ENCODE measurements at regions not wholly inside any gene's neighbourhood (a gene's known extent, or its start where the extent isn't known, plus 50 kb on each side); places are given as distances from the start of the nearest gene placed in this dataset.

DNA sequence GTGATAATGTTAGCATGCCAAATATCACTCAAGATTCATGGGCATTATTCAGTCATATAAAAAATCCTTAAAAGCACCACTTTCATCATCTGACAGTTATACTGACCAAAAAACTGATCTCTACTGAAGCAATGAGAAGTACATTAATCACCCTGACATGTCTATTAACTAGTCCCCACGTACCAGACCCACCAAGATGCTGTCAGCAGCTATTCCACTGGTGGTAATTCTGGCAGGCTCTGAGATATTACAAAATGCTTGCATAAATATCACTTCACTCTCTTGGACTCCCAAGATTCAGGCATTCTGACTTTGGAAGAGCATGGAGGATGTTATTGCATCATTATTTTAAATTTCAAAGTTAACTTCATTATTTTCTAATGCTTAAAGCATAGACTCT, 717.0 kb downstream of the DNAH5 start:
- Mint-ChIP-seq H3K27ac (no peak overlapping the region), H3K27me3 (ENCODE audit: insufficient read depth) (no peaks in the 10 kb centered on the region; the same call in 1 of the 2 replicates), H3K4me3 (no peak overlapping the region), H3K9me3 (peaks cover 18% of the 10 kb centered on the region), H3K4me1 (ENCODE audit: low read depth) (no peaks in the 10 kb centered on the region), H3K36me3 (ENCODE audit: low read depth) (no peaks in the 10 kb centered on the region)
- TF ChIP-seq, protein P1, sequence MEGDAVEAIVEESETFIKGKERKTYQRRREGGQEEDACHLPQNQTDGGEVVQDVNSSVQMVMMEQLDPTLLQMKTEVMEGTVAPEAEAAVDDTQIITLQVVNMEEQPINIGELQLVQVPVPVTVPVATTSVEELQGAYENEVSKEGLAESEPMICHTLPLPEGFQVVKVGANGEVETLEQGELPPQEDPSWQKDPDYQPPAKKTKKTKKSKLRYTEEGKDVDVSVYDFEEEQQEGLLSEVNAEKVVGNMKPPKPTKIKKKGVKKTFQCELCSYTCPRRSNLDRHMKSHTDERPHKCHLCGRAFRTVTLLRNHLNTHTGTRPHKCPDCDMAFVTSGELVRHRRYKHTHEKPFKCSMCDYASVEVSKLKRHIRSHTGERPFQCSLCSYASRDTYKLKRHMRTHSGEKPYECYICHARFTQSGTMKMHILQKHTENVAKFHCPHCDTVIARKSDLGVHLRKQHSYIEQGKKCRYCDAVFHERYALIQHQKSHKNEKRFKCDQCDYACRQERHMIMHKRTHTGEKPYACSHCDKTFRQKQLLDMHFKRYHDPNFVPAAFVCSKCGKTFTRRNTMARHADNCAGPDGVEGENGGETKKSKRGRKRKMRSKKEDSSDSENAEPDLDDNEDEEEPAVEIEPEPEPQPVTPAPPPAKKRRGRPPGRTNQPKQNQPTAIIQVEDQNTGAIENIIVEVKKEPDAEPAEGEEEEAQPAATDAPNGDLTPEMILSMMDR (IDR thresholded peaks at IDR 0.05): no peak
- no peak for DNase-seq

DNA sequence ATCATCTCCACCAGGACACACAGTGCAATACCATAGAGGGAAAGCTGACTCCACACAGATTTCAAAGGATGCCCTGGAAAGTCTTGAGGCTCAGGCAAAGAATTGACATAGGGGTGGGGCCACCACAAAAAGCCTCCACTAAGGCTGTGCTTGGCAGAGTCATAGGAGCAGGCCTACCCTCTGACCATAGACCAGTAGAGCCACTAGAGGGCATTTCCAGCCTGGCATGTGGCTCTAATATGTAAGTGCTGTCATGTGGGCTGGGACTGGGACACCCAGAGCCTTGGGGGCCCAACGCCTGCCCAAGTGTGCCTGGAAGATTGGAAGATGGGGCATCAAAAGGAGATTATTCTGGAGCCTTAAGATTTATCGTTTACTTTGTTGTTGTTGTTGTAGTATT, 726.0 kb downstream of the DNAH5 start:
- Mint-ChIP-seq H3K9me3 (peaks cover 9% of the 10 kb centered on the region), H3K27ac (no peak overlapping the region), H3K4me3 (no peak overlapping the region), H3K27me3 (ENCODE audit: insufficient read depth) (no peaks in the 10 kb centered on the region), H3K36me3 (ENCODE audit: low read depth) (no peaks in the 10 kb centered on the region), H3K4me1 (ENCODE audit: low read depth) (no peaks in the 10 kb centered on the region)
- no peak for DNase-seq
- TF ChIP-seq, protein P1 (IDR thresholded peaks at IDR 0.05): no peak; the same call in 1 of the 2 replicates

DNA sequence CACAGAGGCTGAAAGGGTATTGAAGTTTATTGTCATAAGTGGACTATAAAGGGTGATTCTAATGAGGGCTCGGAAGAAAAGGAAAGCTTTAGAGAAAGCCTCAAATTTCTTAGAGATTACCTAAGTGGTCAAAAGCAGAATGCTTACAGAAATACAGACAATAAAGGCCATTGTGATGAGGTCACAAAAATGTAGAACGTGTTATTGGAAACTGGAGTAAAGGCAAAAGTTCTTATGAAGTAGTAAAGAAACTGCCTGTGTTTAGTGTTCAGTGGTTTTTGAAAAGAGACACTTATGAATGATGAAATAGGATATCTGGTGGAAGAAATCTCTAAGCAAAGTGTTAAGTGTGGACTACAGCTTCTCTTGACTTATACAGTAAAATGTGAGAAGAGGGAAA, 726.9 kb downstream of the DNAH5 start:
- Mint-ChIP-seq H3K27ac (no peak overlapping the region), H3K9me3 (peaks cover 12% of the 10 kb centered on the region), H3K27me3 (ENCODE audit: insufficient read depth) (no peaks in the 10 kb centered on the region), H3K36me3 (ENCODE audit: low read depth) (no peaks in the 10 kb centered on the region), H3K4me1 (ENCODE audit: low read depth) (no peaks in the 10 kb centered on the region), H3K4me3 (no peak overlapping the region)
- no peak for DNase-seq
- TF ChIP-seq, protein P1 (IDR thresholded peaks at IDR 0.05): no peak

DNA sequence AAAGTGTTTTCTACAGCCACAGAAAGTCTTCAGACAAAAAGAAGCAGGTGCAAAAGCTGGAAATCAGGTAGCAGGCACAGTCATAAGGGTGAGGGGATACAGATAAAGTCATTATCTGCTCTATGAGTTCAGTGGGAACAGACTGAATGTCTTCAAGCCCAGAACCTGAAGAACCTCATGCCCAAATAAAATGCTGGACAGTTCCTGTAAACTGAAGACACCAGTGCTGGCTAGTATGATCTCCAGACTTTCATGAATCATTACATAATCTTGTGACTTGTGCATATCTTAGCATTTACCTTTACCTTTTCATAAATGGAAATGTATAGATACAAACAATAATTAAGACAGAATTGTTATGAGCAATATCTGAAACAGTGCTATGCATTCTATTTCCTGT, 728.7 kb downstream of the DNAH5 start:
- Mint-ChIP-seq H3K36me3 (ENCODE audit: low read depth) (no peaks in the 10 kb centered on the region), H3K4me1 (ENCODE audit: low read depth) (no peaks in the 10 kb centered on the region), H3K4me3 (no peak overlapping the region), H3K9me3 (peaks cover 12% of the 10 kb centered on the region), H3K27me3 (ENCODE audit: insufficient read depth) (no peaks in the 10 kb centered on the region), H3K27ac (no peak overlapping the region)
- no peak for DNase-seq
- TF ChIP-seq, protein P1 (IDR thresholded peaks at IDR 0.05): no peak

DNA sequence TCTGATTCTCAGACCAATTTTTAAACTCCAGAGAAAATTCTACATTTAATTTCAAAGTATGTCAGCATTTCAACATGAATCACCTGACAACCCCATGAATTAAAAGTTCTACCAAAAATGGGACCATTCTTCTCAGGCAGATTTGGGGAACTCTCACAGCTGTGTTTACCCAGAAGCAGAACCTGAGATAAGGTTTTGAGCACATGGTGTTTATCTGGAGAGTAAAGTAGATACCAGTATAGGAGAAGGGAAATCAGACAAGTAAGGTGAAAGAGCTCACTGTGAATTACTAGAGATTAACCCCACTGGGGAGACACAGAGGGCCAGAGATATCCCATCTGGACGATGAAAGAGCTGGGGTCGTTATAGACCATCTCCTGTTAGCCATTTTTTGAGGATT, 729.1 kb downstream of the DNAH5 start:
- TF ChIP-seq, protein P1 (IDR thresholded peaks at IDR 0.05): no peak
- H3K4me3 Mint-ChIP-seq: no peak overlapping the region
- H3K4me1 Mint-ChIP-seq (ENCODE audit: low read depth): no peaks in the 10 kb centered on the region
- H3K9me3 Mint-ChIP-seq: peaks cover 12% of the 10 kb centered on the region
- H3K27me3 Mint-ChIP-seq (ENCODE audit: insufficient read depth): no peaks in the 10 kb centered on the region
- no peak for DNase-seq
- H3K27ac Mint-ChIP-seq: no peak overlapping the region
- no peaks in the 10 kb centered on the region for H3K36me3 Mint-ChIP-seq (ENCODE audit: low read depth)

DNA sequence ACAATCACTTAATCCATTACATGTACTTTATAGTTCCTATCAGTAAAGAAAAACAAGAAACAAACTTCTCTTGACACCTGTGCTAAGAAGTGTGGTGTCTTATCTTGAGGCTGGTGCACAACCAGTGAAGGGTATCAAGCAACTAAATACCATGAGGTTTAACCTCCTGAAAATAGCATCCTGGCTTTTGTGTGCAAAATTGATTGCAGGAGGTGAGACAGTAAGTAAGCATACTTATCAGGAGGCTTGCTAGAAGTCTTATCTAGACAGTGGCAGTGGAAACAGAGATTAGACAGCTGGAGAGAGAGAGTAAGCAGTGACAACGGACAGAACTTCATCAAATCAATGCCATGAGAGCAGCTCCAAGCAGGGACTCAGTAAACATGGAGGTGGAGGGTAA, 730.3 kb downstream of the DNAH5 start:
- TF ChIP-seq, protein P1 (IDR thresholded peaks at IDR 0.05): no peak
- peaks cover 15% of the 10 kb centered on the region for H3K9me3 Mint-ChIP-seq
- no peaks in the 10 kb centered on the region for H3K4me1 Mint-ChIP-seq (ENCODE audit: low read depth)
- no peaks in the 10 kb centered on the region for H3K27me3 Mint-ChIP-seq (ENCODE audit: insufficient read depth)
- H3K36me3 Mint-ChIP-seq (ENCODE audit: low read depth): no peaks in the 10 kb centered on the region
- H3K4me3 Mint-ChIP-seq: no peak overlapping the region
- DNase-seq: no peak
- H3K27ac Mint-ChIP-seq: no peak overlapping the region
